GM19372 (cell line): ENCODE measurements at regions not wholly inside any gene's neighbourhood (a gene's known extent, or its start where the extent isn't known, plus 50 kb on each side); places are given as distances from the start of the nearest gene placed in this dataset.
"Not testable (repeated sequence)": the region's sequence is repeated elsewhere in the genome, so short reads cannot be mapped to it uniquely, and the experiment has no call there.

Experiments used
- ATAC-seq: cut with Tn5 transposase; IDR thresholded peaks from one replicate; pipeline ENCODE4 v1.9.1; 2021; ENCODE audit warnings: mild to moderate bottlenecking, low read depth, moderate library complexity; ENCODE audit not compliant: unreplicated experiment

DNA sequence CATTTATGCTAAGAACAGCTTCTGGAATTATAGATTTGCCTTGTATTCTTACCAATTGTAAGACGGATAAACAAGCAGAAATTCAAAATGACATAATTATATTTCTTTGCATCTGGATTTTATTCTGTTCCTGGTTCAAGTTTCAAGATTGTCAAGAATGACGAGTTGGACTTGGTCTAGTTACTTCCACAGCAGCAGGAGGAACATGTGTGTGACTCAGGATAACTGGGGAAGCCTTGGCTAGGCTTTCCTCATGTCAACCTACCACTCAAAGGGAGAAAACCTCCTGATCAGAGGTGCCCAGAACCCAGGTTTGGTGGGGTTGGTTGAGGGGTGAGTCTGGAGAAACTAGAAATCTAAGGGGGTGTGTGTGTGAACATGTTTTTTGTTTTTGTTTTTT, 259.7 kb downstream of the SOX2 start:
- no peak for ATAC-seq

DNA sequence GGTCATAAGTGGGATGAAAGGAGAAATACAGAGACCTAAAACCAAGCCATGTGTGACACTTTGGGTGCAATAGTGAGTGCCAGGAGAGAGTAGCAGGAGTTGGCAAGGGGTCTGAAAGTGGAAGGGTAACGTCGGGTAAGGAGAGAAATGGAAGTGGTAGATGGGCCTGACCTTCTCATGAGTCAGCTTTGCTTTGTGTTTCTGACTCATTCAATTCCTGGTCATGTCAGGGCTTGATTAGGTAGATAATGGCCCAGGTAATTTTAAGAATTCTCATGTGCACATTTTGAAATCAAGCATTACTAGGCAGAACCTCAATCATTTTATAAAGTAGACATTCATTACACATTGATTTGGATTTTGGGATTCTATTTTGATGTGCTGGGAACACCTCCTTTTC, 262.5 kb downstream of the SOX2 start:
- no peak for ATAC-seq

- ATAC-seq, result no peak
Observed at GRCh38 chr3:181976526-181976925, 264.8 kb downstream of the SOX2 start.

- no peak for ATAC-seq
Observed at GRCh38 chr3:181985386-181985785, 273.7 kb downstream of the SOX2 start.

GRCh38 chr3:181987736-181988135, 276.0 kb downstream of the SOX2 start:
- no peak for ATAC-seq

GRCh38 chr3:181998828-181999227, 287.1 kb downstream of the SOX2 start:
- no peak for ATAC-seq

DNA sequence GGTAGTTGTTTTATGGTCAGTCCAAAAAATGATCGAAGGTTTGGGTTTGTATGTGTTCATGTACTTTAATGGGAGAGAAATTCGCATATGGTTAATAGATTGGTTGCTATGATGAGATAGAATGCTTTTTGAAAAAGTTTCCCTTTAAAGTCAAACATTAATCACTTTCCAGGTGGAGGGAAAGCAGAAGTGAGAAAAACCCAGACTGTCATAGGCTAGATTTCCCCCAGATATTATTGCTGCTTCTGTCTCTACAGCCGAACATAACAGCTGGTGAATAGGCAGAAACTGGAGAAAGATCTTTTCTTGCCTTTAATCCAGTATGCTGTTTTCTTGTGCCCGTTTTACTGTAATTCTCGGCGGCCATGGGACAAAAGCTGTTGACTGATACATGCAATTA, 287.6 kb downstream of the SOX2 start:
- peak; percentile 73 for ATAC-seq

GRCh38 chr3:182000447-182000846, 288.7 kb downstream of the SOX2 start:
- no peak for ATAC-seq

GRCh38 chr3:182005219-182005618, 293.5 kb downstream of the SOX2 start:
- ATAC-seq, result no peak

DNA sequence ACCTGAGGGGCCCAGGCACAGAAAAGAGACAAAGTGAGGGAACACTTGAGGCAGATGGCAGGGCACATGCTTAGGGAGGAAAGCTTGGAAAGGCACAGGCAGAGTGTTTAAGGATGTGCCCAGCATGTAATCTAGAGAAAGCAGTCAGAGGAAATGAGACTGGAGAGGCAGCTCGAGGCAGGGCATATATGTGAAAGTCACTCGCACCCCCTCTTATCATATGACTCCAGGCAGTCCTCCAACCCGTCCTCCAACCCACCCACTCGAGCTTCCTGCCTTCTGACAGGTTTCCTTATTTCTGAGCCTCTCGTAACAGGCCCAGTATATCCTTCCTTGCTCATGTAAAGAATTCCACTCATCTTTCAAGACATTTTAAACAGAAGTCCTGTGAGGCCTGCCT, 294.0 kb downstream of the SOX2 start:
- no peak for ATAC-seq

GRCh38 chr3:182006431-182006830, 294.7 kb downstream of the SOX2 start:
- no peak for ATAC-seq

DNA sequence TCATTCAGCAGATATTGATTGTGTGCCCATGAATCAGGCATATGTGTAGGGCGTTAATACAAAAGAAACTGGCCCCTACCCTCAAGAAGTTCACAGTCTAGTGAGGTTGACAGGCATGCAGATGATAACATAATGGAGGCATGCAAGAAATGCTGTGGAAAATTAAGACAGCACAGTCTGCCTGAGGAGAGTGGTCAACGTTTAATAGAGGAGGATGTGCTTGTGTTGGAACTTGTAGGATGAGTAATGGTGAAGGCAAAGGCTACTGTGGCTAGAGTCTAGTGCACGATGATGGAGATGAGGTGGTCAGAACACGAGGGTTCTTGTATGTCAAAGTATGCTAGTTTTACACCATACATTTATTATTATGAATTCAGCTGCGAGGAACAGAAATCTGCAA, 295.7 kb downstream of the SOX2 start:
- no peak for ATAC-seq

DNA sequence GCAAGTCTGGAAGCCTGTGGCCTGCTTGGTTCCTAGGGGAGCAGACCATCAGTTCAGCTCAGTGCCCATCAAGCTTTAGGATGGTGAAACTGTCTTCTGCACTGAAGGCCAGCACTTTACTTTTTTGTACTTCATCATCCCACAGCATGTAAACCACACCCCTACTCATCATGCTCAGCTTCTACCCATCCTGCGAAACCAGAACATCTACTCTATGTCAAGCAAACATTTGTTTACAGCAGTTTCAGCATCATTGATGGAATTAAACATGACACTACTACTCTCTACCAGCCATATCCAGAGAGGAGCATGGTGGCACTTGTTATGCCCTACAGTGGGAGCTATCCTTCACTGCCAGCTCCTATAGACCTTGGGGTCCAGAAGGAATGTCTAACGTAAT, 306.6 kb downstream of the SOX2 start:
- ATAC-seq, result no peak

- ATAC-seq, result no peak
Observed at GRCh38 chr3:182019926-182020325, 308.2 kb downstream of the SOX2 start.

DNA sequence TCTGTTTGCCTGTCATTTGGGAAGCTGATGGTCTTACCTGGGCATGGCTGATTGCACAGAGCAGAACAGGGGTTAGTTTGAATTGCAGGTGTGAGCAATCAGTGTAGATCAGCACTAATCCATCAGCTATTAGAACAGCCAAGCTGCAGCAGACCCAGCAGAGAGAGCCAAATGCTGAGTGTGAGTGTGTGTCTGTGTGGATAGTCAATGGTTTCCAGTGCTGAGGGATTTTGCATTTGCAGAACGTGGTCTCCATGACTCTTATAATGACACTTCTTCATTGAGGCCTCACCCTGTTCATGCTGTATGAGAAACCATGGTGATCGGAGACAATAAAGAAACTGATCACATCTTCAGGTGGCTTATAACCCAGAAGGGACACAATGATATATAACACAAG, 312.1 kb downstream of the SOX2 start:
- ATAC-seq, result no peak

DNA sequence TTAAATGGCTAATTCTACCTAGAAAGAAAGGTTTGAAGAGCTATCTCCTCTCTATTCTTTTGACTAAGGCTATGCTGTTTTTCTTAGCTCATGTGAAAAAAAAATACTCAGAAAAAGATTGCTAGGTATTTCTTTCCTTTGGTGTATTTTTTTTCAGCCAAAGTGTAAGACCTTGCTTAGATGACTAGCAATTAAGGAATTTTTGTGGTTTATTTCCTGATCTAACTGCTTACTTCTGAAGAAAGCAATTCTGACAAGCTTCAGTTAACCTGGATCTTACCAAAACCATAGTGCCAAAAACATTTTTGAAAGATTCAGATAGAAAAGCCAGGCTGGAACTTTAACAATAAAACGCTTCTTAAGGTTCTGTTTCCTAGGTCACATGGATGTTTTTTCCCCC, 315.6 kb downstream of the SOX2 start:
- no peak for ATAC-seq

DNA sequence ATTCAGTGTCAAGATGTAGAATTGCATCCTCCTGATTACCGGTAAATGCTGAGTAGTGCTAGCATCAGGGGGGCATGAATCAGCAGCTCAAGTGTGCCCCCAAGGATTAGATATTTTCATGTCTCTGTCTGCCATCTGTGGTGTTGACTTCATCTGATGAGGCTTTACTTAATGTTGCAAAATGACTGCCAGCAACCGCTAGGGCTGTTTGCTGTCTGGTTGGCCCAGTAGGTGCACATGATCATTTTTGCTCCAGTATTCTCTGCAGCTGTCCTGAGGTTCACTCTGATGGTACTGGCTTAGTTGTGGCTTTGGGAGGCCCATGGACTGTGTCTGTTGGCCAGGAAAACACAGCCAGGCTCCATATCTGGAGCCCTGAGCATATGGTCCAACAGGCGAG, 316.4 kb downstream of the SOX2 start:
- ATAC-seq, result no peak

DNA sequence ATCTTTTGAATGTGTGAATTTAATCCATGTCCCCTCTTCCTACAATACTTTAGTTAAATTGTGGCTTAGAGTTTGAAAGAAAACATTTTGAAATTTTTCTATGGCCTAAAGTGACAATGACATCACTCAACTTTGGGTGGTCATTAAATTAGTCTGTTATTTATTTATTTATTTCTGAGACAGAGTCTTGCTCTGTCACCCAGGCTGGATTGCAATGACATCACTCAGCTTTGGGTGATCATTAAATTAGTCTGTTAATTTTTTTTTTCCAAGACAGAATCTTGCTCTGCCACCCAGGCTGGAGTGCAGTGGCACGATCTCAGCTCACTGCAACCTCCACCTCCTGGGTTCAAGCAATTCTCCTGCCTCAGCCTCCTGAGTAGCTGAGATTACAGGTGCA, 322.5 kb downstream of the SOX2 start:
- ATAC-seq, result not testable (repeated sequence)

- no peak for ATAC-seq
Observed at GRCh38 chr3:182035324-182035723, 323.6 kb downstream of the SOX2 start.

- ATAC-seq, result no peak
Observed at GRCh38 chr3:182036382-182036781, 324.7 kb downstream of the SOX2 start.

- ATAC-seq, result no peak
Observed at GRCh38 chr3:182041668-182042291, 330.1 kb downstream of the SOX2 start.

DNA sequence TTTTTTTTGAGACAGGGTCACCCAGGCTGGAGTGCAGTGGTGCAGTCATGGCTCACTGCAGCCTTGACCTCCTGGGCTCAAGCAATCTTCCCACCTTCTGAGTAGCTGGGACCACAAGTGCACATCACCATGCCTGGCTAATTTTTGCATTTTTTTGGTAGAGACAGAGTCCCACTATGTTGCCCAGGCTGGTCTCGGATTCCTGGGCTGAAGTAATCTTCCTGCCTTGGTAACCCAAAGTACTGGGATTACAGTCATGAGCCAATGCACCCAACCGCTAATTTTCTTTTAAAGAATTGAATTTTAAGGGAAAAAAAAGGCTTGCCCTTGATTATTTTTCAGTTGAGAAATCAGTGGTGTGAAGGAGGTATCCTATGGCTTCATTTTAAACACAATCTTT, 334.0 kb downstream of the SOX2 start:
- no peak for ATAC-seq

- no peak for ATAC-seq
Observed at GRCh38 chr3:182046166-182046764, 334.5 kb downstream of the SOX2 start.
